Spleen (tissue), 7 donors: ENCODE measurements at regions not wholly inside any gene's neighbourhood (a gene's known extent, or its start where the extent isn't known, plus 50 kb on each side); places are given as distances from the start of the nearest gene placed in this dataset.

Source experiments
- CTCF ChIP-seq, 11 experiments: fragments of 200-600 bp in 7 of 11; fragments of 450-650 bp in 4 of 11; sonication (generic) in 4 of 11; IDR thresholded peaks in 8 of 11; conservative IDR thresholded peaks in 3 of 11; 1 replicate in 7 of 11; 2 replicates in 4 of 11; pipeline versions ENCODE4 v1.4.0 to v1.8.0; 2016 to 2021; ENCODE audit warnings: antibody characterized with exemption in 11 of 11, inconsistent platforms in 4 of 11, mild to moderate bottlenecking in 1 of 11
- POLR2AphosphoS5 ChIP-seq, 3 donors: sonication (generic); formaldehyde crosslinking; IDR thresholded peaks; one replicate each; pipeline ENCODE4 v1.5.1; 2017; ENCODE audit warnings: antibody characterized with exemption in 3 of 3
- donor health status: DM: no; HTN: no; CAD: no; lungs with moderate emphysema.
- donor health status: DM: no; HTN: no; CAD: no.
- donor health status: DM: no; HTN: no; CAD: no.

- no peak for TF ChIP-seq POLR2AphosphoS5 (IDR thresholded peaks at IDR 0.05)
- no peak for TF ChIP-seq CTCF (IDR thresholded peaks at IDR 0.05 in 8 of 11, conservative IDR thresholded peaks at IDR 0.05 in 3 of 11)
Observed at GRCh38 chr14:98816720-98817119, 455.3 kb downstream of the BCL11B start.
